Right atrium auricular region (tissue), 2 donors: ENCODE measurements at regions not wholly inside any gene's neighbourhood (a gene's known extent, or its start where the extent isn't known, plus 50 kb on each side); places are given as distances from the start of the nearest gene placed in this dataset.

ENCODE experiments used
- DNase-seq: peaks from one replicate; pipeline ENCODE4 v3.0.0-alpha.2; 2019; ENCODE audit warnings: low spot score
- H3K27ac ChIP-seq, 2 donors: fragments of 200-600 bp; sonication (generic); 1 replicate in 1 of 2; 2 replicates in 1 of 2; pipeline ENCODE4 v1.5.1; 2016 to 2019
- H3K27me3 ChIP-seq, 2 donors: fragments of 200-600 bp; sonication (generic); one replicate each; pipeline versions ENCODE4 v1.5.1 to v1.6.0; 2017 to 2019
- H3K36me3 ChIP-seq: fragments of 200-600 bp; sonication (generic); one replicate; pipeline ENCODE4 v1.5.1; 2016
- H3K4me1 ChIP-seq, 2 donors: fragments of 200-600 bp; sonication (generic); one replicate each; pipeline versions ENCODE4 v1.5.1 to v1.6.0; 2017 to 2019
- H3K4me3 ChIP-seq, 2 donors: fragments of 200-600 bp; sonication (generic); 1 replicate in 1 of 2; 2 replicates in 1 of 2; pipeline ENCODE4 v1.5.1; 2017 to 2019; ENCODE audit warnings: mild to moderate bottlenecking in 1 of 2, moderate library complexity in 1 of 2
- H3K9me3 ChIP-seq, 2 donors: fragments of 200-600 bp; sonication (generic); one replicate each; pipeline ENCODE4 v1.5.1; 2019
- CTCF ChIP-seq, 2 donors: fragments of 200-600 bp; sonication (generic); IDR thresholded peaks; one replicate each; pipeline ENCODE4 v1.5.1; 2019; ENCODE audit warnings: antibody characterized with exemption in 2 of 2

- TF ChIP-seq CTCF (IDR thresholded peaks at IDR 0.05): no peak
Observed at GRCh38 chr6:50102676-50103075, 52.9 kb upstream of the DEFB112 start.

GRCh38 chr6:50110587-50110986 is 60.9 kb upstream of the DEFB112 start:
- no peaks in the 10 kb centered on the region for H3K4me1 ChIP-seq
- no peaks in the 10 kb centered on the region for H3K9me3 ChIP-seq
- no peak overlapping the region for H3K27ac ChIP-seq
- no peaks in the 10 kb centered on the region for H3K27me3 ChIP-seq
- H3K36me3 ChIP-seq: no peaks in the 10 kb centered on the region
- TF ChIP-seq CTCF (IDR thresholded peaks at IDR 0.05): no peak
- H3K4me3 ChIP-seq: no peak overlapping the region
- DNase-seq: no peak

More at GRCh38 chr6:50102676-50103075, 52.9 kb upstream of the DEFB112 start:
- H3K4me1 ChIP-seq: no peaks in the 10 kb centered on the region
- H3K4me3 ChIP-seq: no peak overlapping the region
- no peak for DNase-seq
- H3K27me3 ChIP-seq: no peaks in the 10 kb centered on the region
- H3K9me3 ChIP-seq: no peaks in the 10 kb centered on the region
- no peak overlapping the region for H3K27ac ChIP-seq
- H3K36me3 ChIP-seq: no peaks in the 10 kb centered on the region

- Histone ChIP-seq H3K9me3 (no peaks in the 10 kb centered on the region), H3K4me3 (no peak overlapping the region), H3K27ac (no peak overlapping the region), H3K36me3 (no peaks in the 10 kb centered on the region), H3K27me3 (no peaks in the 10 kb centered on the region), H3K4me1 (no peaks in the 10 kb centered on the region)
- DNase-seq: no peak
- no peak for TF ChIP-seq CTCF (IDR thresholded peaks at IDR 0.05)
Observed at GRCh38 chr6:50112981-50113857, 63.5 kb upstream of the DEFB112 start.

GRCh38 chr6:50116390-50116789 is 66.7 kb upstream of the DEFB112 start:
- no peak for DNase-seq
- TF ChIP-seq CTCF (IDR thresholded peaks at IDR 0.05): no peak
- Histone ChIP-seq H3K27ac (no peak overlapping the region), H3K4me3 (no peak overlapping the region), H3K4me1 (no peaks in the 10 kb centered on the region), H3K36me3 (no peaks in the 10 kb centered on the region), H3K9me3 (no peaks in the 10 kb centered on the region), H3K27me3 (no peaks in the 10 kb centered on the region)

- no peaks in the 10 kb centered on the region for H3K9me3 ChIP-seq
- TF ChIP-seq CTCF (IDR thresholded peaks at IDR 0.05): no peak
- no peak overlapping the region for H3K4me3 ChIP-seq
- H3K36me3 ChIP-seq: no peaks in the 10 kb centered on the region
- DNase-seq: no peak
- H3K4me1 ChIP-seq: no peaks in the 10 kb centered on the region
- no peak overlapping the region for H3K27ac ChIP-seq
- no peaks in the 10 kb centered on the region for H3K27me3 ChIP-seq
Observed at GRCh38 chr6:50116797-50117542, 67.2 kb upstream of the DEFB112 start.
